Ishikawa (cell line): ENCODE measurements at regions not wholly inside any gene's neighbourhood (a gene's known extent, or its start where the extent isn't known, plus 50 kb on each side); places are given as distances from the start of the nearest gene placed in this dataset.

Experiments
- CEBPB ChIP-seq: IDR thresholded peaks from 2 replicates; pipeline ENCODE4 v1.6.1; 2012
- CREB1 ChIP-seq: IDR thresholded peaks from 2 replicates; pipeline ENCODE4 v1.6.1; 2012; ENCODE audit warnings: low read depth
- EGR1 ChIP-seq: IDR thresholded peaks from 2 replicates; pipeline ENCODE4 v1.6.1; 2012
- EP300 ChIP-seq: IDR thresholded peaks from 2 replicates; pipeline ENCODE4 v1.6.1; 2012; ENCODE audit warnings: borderline replicate concordance
- FOXM1 ChIP-seq: IDR thresholded peaks from 2 replicates; pipeline ENCODE4 v1.6.1; 2012; ENCODE audit warnings: low read depth, borderline replicate concordance
- NFIC ChIP-seq: IDR thresholded peaks from 2 replicates; pipeline ENCODE4 v1.6.1; 2012
- RAD21 ChIP-seq: IDR thresholded peaks from 2 replicates; pipeline ENCODE4 v1.6.1; 2012; ENCODE audit warnings: low read depth
- REST ChIP-seq: IDR thresholded peaks from 2 replicates; pipeline ENCODE4 v1.6.1; 2012; ENCODE audit warnings: low read depth, mild to moderate bottlenecking
- TAF1 ChIP-seq: IDR thresholded peaks from 2 replicates; pipeline ENCODE4 v1.6.1; 2012; ENCODE audit warnings: low read depth, mild to moderate bottlenecking
- TCF12 ChIP-seq: IDR thresholded peaks from 2 replicates; pipeline ENCODE4 v1.6.1; 2012; ENCODE audit warnings: low read depth
- TEAD4 ChIP-seq: IDR thresholded peaks from 2 replicates; pipeline ENCODE4 v1.6.1; 2012
- USF1 ChIP-seq: IDR thresholded peaks from 2 replicates; pipeline ENCODE4 v1.6.1; 2012
- YY1 ChIP-seq: IDR thresholded peaks from 2 replicates; pipeline ENCODE4 v1.6.1; 2012; ENCODE audit warnings: low read depth
- ZBTB7A ChIP-seq: IDR thresholded peaks from 2 replicates; pipeline ENCODE4 v1.6.1; 2012; ENCODE audit warnings: low read depth
- TF ChIP-seq, protein P1 (sequence below): IDR thresholded peaks from 2 replicates; pipeline ENCODE4 v1.6.1; 2012

GRCh38 chr6:140729521-140729920, 1355.1 kb upstream of the CITED2 start:
- no peak for TF ChIP-seq TAF1
- TF ChIP-seq FOXM1, result no peak
- TF ChIP-seq TEAD4, result no peak
- TF ChIP-seq TCF12, result no peak
- TF ChIP-seq EP300, result no peak

- TF ChIP-seq USF1 (no peak), REST (no peak)
Measured at GRCh38 chr6:140718021-140718420, 1343.6 kb upstream of the CITED2 start.

GRCh38 chr6:140713495-140713894, 1339.0 kb upstream of the CITED2 start:
- TF ChIP-seq FOXM1 (no peak), TCF12 (no peak), ZBTB7A (no peak), CREB1 (no peak), USF1 (no peak), RAD21 (no peak), REST (no peak), CEBPB (no peak), TEAD4 (no peak), EP300 (no peak), NFIC (no peak), EGR1 (no peak), YY1 (no peak), TAF1 (no peak)
- TF ChIP-seq, protein P1, sequence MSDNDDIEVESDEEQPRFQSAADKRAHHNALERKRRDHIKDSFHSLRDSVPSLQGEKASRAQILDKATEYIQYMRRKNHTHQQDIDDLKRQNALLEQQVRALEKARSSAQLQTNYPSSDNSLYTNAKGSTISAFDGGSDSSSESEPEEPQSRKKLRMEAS, result no peak

- TF ChIP-seq TCF12, result no peak
- TF ChIP-seq EP300, result no peak
- no peak for TF ChIP-seq CEBPB
- TF ChIP-seq ZBTB7A, result no peak
- no peak for TF ChIP-seq REST
- TF ChIP-seq YY1, result no peak
- TF ChIP-seq USF1, result no peak
- no peak for TF ChIP-seq CREB1
- TF ChIP-seq, protein P1, result no peak
- TF ChIP-seq FOXM1, result no peak
- no peak for TF ChIP-seq TAF1
- TF ChIP-seq RAD21, result no peak
- TF ChIP-seq NFIC, result no peak
Measured at GRCh38 chr6:140711019-140711613, 1336.7 kb upstream of the CITED2 start.

GRCh38 chr6:140708441-140708840, 1334.0 kb upstream of the CITED2 start:
- TF ChIP-seq TCF12, result no peak
- TF ChIP-seq YY1, result no peak
- no peak for TF ChIP-seq EGR1
- TF ChIP-seq NFIC, result no peak
- no peak for TF ChIP-seq EP300
- no peak for TF ChIP-seq FOXM1
